A673 (cell line): ENCODE measurements at regions not wholly inside any gene's neighbourhood (a gene's known extent, or its start where the extent isn't known, plus 50 kb on each side); places are given as distances from the start of the nearest gene placed in this dataset.

Experiments
- CTCF ChIP-seq: fragments of 300-800, 200-600 bp; sonication (generic); conservative IDR thresholded peaks from 2 replicates; pipeline ENCODE4 v1.5.1; 2017; ENCODE audit warnings: low read depth, mild to moderate bottlenecking, antibody characterized with exemption, low read length, moderate library complexity, mixed read lengths
- EZH2 ChIP-seq: fragments of 200-600 bp; sonication (generic); IDR thresholded peaks from 2 replicates; pipeline ENCODE4 v1.6.1; 2017; ENCODE audit warnings: borderline replicate concordance, low read depth, mild to moderate bottlenecking, mixed read lengths, antibody characterized with exemption, low read length; ENCODE audit not compliant: poor library complexity, severe bottlenecking

- TF ChIP-seq CTCF: no peak
- no peak for TF ChIP-seq EZH2
Observed at GRCh38 chr4:125546272-125546671, 231.5 kb downstream of the FAT4 start.
